HUES48 (cell line): ENCODE measurements at regions not wholly inside any gene's neighbourhood (a gene's known extent, or its start where the extent isn't known, plus 50 kb on each side); places are given as distances from the start of the nearest gene placed in this dataset.

Experiments
- H3K27ac ChIP-seq: one replicate; pipeline ENCODE4 v1.7.0; 2013; ENCODE audit warnings: low read depth, low read length, inconsistent platforms
- H3K27me3 ChIP-seq: 2 replicates; pipeline ENCODE4 v1.6.1; 2013; ENCODE audit warnings: mild to moderate bottlenecking, low read length; ENCODE audit not compliant: control insufficient read depth, insufficient read depth
- H3K36me3 ChIP-seq: 2 replicates; pipeline ENCODE4 v1.6.1; 2013; ENCODE audit warnings: low read length; ENCODE audit not compliant: control insufficient read depth, insufficient read depth
- H3K4me1 ChIP-seq: 2 replicates; pipeline ENCODE4 v1.6.1; 2013; ENCODE audit warnings: mild to moderate bottlenecking, low read length; ENCODE audit not compliant: control insufficient read depth, insufficient read depth
- H3K4me3 ChIP-seq: 2 replicates; pipeline ENCODE4 v1.5.1; 2013; ENCODE audit warnings: mild to moderate bottlenecking, low read depth, low read length
- H3K9ac ChIP-seq: 2 replicates; pipeline ENCODE4 v1.6.1; 2013; ENCODE audit warnings: mild to moderate bottlenecking, low read depth, low read length, moderate library complexity
- H3K9me3 ChIP-seq: 2 replicates; pipeline ENCODE4 v1.6.1; 2013; ENCODE audit warnings: low read length; ENCODE audit not compliant: control insufficient read depth, insufficient read depth

DNA sequence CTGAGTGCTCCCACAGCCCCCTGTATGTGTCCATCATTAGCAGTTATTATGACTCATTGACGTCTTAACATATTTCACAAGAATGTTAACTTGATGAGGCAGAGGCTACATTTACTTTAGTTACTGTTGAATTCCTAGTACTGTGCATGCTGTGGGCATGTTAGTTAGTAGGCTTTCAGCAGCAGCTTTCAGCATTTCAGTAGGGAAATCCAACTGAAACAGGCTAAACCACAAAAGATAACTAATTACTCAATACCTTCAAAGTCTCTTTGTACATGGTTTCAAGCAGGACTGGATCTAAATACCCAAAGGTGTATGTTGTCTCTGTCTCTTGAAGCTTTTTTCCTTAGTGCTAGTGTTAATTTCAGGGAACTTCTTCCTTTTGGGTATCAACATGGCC lies 229.9 kb upstream of the SUCLG2 start:
- H3K4me1 ChIP-seq: no peaks in the 10 kb centered on the region
- 0 out of 2 replicates have a peak, but pooled peaks cover 3% of the 10 kb centered on the region for H3K9me3 ChIP-seq
- H3K27ac ChIP-seq: no peak overlapping the region
- no peak overlapping the region for H3K4me3 ChIP-seq
- H3K27me3 ChIP-seq: no peaks in the 10 kb centered on the region
- H3K36me3 ChIP-seq: no peaks in the 10 kb centered on the region
- no peak overlapping the region for H3K9ac ChIP-seq

DNA sequence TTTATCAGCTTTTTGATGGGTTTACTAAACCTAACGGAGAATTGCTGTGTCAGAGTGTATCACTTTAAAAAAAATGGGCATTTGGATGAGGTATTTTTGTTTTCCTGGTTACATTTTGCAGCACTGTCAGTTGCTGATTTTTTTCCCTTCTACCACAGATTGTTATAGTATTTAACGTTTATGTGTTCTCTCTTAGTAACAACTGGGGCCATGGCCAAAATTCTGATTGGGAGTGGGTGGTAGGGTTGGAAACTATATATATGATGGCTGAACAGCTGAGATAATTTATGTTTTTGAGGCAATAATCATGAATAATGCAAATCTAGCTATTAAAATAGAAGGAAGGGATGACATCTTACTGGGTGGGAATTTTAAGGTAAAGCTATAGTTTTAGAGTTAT lies 229.4 kb upstream of the SUCLG2 start:
- Histone ChIP-seq H3K4me1 (no peaks in the 10 kb centered on the region), H3K4me3 (no peak overlapping the region), H3K9ac (no peak overlapping the region), H3K27me3 (no peaks in the 10 kb centered on the region), H3K36me3 (no peaks in the 10 kb centered on the region), H3K27ac (no peak overlapping the region), H3K9me3 (0 out of 2 replicates have a peak, but pooled peaks cover 3% of the 10 kb centered on the region)

DNA sequence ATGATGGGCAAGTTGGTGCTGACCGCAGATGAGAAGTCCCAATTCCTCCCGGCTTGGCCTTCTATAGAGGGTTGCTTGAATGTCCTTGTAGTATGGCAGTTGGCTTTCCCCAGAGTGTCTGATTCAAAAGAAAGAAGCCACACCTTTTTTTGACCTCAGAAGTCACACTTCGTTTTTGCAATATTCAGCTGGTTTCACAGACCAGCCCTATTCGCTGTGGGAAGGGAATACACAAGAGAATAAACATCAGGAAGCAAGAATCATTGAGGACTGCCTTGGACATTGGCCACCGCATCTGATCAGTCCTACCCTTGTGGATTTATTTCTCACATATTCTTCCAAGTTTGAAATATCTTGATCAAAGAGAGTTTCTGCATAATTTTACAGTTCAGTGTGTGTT lies 228.6 kb upstream of the SUCLG2 start:
- H3K27ac ChIP-seq: no peak overlapping the region
- no peaks in the 10 kb centered on the region for H3K27me3 ChIP-seq
- H3K36me3 ChIP-seq: no peaks in the 10 kb centered on the region
- H3K4me3 ChIP-seq: no peak overlapping the region
- H3K9ac ChIP-seq: no peak overlapping the region
- no peaks in the 10 kb centered on the region for H3K4me1 ChIP-seq
- H3K9me3 ChIP-seq: no peaks in the 10 kb centered on the region

DNA sequence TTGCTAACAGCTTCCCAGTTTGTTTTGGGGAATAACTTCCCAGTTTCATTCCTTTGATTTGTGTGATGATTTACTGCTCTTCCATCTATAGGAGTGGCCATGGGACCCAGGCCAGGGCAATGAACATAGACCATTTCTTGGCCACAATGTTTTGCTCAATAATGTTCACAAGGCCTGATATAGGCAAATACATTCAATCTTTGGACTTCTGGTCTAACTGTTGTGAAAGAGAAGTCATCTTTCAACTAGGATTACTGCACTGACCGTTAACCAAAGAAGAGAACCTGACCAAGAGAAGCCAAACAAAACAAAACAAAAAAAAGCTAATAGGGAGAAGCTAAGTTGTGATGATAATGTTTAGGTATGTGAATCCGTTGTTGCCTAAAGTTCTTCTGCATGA lies 221.8 kb upstream of the SUCLG2 start:
- H3K27ac ChIP-seq: no peak overlapping the region
- no peak overlapping the region for H3K4me3 ChIP-seq
- H3K36me3 ChIP-seq: no peaks in the 10 kb centered on the region
- no peaks in the 10 kb centered on the region for H3K4me1 ChIP-seq
- no peaks in the 10 kb centered on the region for H3K9me3 ChIP-seq
- H3K27me3 ChIP-seq: no peaks in the 10 kb centered on the region
- H3K9ac ChIP-seq: no peak overlapping the region

DNA sequence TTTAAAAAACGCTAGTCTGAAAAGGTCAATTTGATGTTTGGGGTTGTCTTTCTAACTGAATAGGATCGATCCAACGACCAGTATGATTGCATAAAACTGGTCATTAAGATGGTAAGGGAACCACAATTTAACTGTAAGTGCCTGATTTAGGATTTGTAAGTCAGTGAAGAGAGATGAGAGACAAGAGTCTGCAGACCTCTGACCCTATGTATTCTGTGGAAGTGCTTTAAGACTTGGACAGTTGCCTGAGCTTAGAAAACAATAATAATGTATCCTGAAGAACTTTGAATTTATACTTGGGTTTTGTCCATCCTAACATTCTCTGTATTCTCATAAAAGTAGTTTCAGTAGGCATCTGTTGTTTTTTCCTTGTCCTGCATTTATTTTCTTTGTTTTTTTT lies 221.4 kb upstream of the SUCLG2 start:
- no peaks in the 10 kb centered on the region for H3K27me3 ChIP-seq
- no peaks in the 10 kb centered on the region for H3K9me3 ChIP-seq
- H3K36me3 ChIP-seq: no peaks in the 10 kb centered on the region
- no peak overlapping the region for H3K4me3 ChIP-seq
- H3K27ac ChIP-seq: no peak overlapping the region
- no peak overlapping the region for H3K9ac ChIP-seq
- no peaks in the 10 kb centered on the region for H3K4me1 ChIP-seq

DNA sequence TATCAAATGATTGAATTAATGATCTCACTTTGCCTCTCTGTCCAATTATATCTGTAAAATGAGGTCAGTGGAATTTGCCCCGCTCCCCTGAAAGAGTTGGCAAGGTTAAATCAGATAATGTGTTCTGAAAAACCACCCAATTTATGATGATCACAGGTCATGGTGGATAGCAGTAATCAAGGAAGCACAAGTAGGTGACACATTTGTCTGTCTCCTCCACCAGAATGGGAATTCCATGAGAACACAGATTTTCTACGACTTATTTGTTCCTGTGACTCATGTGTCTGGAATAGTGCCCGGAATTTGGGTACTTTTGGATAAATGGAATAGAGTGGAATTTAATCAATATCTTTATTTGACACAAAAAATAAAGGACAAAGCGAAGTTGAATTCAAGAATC lies 220.9 kb upstream of the SUCLG2 start:
- no peaks in the 10 kb centered on the region for H3K4me1 ChIP-seq
- H3K27me3 ChIP-seq: no peaks in the 10 kb centered on the region
- no peak overlapping the region for H3K27ac ChIP-seq
- H3K4me3 ChIP-seq: no peak overlapping the region
- H3K9ac ChIP-seq: no peak overlapping the region
- no peaks in the 10 kb centered on the region for H3K9me3 ChIP-seq
- no peaks in the 10 kb centered on the region for H3K36me3 ChIP-seq

DNA sequence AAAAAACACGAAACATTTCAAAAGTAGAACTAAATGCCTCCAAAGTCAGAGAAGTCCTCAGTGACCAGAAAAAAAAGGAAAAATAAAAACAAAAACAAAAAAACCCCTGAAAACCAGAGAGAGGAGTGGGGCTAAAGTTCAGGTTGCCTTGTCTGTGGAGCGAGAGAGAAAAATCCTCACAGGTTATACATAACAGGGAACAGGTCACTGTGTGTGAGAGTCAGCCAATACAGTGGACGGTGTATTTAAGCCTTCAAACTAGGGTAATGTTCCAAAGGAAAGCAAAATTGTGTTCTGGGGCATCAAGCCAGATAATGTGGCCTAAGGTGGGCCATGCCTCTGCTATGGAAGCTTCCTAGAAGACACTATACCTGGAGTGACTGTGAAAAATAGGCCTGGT lies 216.1 kb upstream of the SUCLG2 start:
- H3K9ac ChIP-seq: no peak overlapping the region
- H3K4me1 ChIP-seq: no peaks in the 10 kb centered on the region

DNA sequence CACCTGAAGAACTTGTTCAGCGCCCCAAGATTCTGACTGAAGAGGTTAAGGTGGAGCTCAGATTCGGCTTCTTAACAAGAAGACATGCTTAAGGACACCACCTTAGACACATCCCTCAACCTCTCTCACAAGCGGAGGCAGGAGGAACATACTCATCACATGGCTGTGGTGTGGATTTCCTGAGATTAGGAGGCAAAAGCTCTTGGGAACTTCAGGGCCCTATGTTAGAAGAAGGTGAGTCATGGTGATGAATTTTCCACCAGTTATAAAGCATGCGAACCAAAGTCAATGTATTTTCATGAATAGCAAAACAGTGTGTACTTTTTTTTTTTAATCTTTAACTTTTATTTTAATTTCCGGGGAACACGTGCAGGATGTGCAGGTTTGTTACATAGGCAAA lies 212.2 kb upstream of the SUCLG2 start:
- no peaks in the 10 kb centered on the region for H3K27me3 ChIP-seq
- no peaks in the 10 kb centered on the region for H3K36me3 ChIP-seq
- H3K4me3 ChIP-seq: no peak overlapping the region
- H3K27ac ChIP-seq: no peak overlapping the region
- no peak overlapping the region for H3K9ac ChIP-seq
- no peaks in the 10 kb centered on the region for H3K4me1 ChIP-seq
- no peaks in the 10 kb centered on the region for H3K9me3 ChIP-seq

More for the DNA sequence above, 216.1 kb upstream of the SUCLG2 start:
- Histone ChIP-seq H3K36me3 (no peaks in the 10 kb centered on the region), H3K9me3 (no peaks in the 10 kb centered on the region), H3K4me3 (no peak overlapping the region), H3K27me3 (no peaks in the 10 kb centered on the region), H3K27ac (no peak overlapping the region)

DNA sequence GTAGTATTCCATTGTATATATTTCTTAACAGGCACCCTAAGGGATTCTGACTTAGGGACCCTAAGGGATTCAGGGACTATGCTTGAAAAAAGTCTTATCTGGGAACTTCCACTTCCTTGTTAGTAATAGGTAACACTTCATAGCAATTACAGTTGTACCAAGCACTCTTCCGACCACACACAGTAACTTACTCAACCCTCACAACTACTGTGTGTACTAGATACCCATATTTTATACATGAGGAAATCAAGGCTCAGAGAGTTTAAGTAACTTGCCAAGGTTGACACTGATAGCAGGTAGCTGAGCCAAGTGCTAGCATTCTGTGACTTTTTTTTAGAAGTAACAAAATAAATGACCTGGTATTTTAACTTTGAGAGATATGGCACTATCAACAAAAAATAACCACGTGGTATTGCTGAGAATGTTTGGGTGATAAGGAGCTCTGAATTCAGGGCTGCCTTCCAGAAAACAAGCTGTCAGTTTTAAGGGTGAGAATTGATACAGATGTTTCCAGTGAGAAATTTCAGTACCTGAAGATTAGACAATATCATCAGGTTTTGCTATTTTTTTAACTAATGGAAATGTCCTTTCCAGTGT lies 210.3 kb upstream of the SUCLG2 start:
- H3K36me3 ChIP-seq: no peaks in the 10 kb centered on the region
- H3K9ac ChIP-seq: no peak overlapping the region
- no peaks in the 10 kb centered on the region for H3K27me3 ChIP-seq
- H3K4me1 ChIP-seq: no peaks in the 10 kb centered on the region
- H3K27ac ChIP-seq: no peak overlapping the region
- no peak overlapping the region for H3K4me3 ChIP-seq
- no peaks in the 10 kb centered on the region for H3K9me3 ChIP-seq

DNA sequence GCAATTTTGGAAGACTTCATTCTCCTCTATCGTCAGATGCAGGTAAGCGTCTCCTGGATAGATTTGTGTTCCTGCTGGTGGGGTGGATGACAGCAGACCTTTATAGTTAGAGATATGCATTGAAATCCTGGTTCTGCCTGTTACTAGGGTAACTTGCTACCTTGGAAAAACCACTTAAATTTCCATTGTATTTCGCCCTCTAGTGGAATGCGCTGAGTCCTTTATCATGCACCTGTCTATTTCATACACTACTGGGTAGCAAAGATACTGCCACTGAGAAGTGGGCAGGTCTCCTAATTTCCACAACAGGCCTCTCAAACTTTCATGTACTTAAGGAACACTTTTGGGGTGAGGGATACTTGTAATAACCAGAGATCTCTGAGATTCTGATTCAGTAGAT lies 209.5 kb upstream of the SUCLG2 start:
- Histone ChIP-seq H3K27ac (no peak overlapping the region), H3K9me3 (no peaks in the 10 kb centered on the region), H3K4me1 (no peaks in the 10 kb centered on the region), H3K4me3 (no peak overlapping the region), H3K27me3 (no peaks in the 10 kb centered on the region), H3K9ac (no peak overlapping the region), H3K36me3 (no peaks in the 10 kb centered on the region)

DNA sequence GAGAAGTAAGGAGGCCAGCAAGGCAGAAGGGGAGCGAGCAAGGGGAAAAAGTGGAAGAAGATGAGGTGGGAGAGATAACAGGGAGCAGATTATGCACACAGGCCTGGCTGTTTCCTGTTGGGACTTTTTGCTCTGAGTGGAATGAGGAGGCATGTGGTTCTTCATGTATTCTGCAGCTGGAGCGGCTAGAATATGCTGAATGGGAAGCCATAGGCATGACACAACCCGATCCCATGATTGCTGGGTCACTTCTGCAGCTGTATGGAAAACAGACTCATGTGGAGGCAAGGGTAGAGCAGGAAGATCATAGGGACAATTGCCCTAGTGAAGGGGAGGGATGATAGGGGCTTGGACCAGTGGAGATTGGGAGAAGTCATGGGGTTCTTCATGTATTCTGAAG lies 206.0 kb upstream of the SUCLG2 start:
- no peaks in the 10 kb centered on the region for H3K27me3 ChIP-seq
- H3K9ac ChIP-seq: no peak overlapping the region
- no peak overlapping the region for H3K27ac ChIP-seq
- H3K4me3 ChIP-seq: no peak overlapping the region
- H3K36me3 ChIP-seq: no peaks in the 10 kb centered on the region
- H3K4me1 ChIP-seq: no peaks in the 10 kb centered on the region
- H3K9me3 ChIP-seq: no peaks in the 10 kb centered on the region

DNA sequence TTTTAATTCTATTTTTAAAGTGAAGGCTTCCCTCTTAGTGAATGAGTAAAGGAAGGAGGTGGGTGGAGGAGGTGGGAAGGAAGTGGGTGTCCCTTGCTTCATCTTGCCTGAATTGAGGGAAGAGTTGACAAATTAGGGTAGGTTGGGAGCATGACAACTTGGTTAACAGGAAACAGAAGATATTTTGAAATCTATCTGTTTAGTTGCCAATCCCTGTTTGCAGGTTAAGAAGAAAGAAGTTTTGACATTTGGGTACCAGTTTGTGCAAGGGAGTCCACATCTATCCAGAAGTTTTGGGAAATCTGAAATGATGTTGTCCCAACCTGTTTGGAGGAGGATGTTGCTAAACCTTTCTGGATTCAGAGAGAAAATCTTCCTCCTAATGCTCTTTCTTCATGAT lies 204.1 kb upstream of the SUCLG2 start:
- no peaks in the 10 kb centered on the region for H3K9me3 ChIP-seq
- no peaks in the 10 kb centered on the region for H3K27me3 ChIP-seq
- H3K4me3 ChIP-seq: no peak overlapping the region
- H3K9ac ChIP-seq: no peak overlapping the region
- no peak overlapping the region for H3K27ac ChIP-seq
- H3K36me3 ChIP-seq: no peaks in the 10 kb centered on the region
- no peaks in the 10 kb centered on the region for H3K4me1 ChIP-seq
